Neuron (in vitro differentiated cells): ENCODE measurements at regions not wholly inside any gene's neighbourhood (a gene's known extent, or its start where the extent isn't known, plus 50 kb on each side); places are given as distances from the start of the nearest gene placed in this dataset.

Experiments
- H2AFZ ChIP-seq: one replicate; pipeline ENCODE4 v1.6.1; 2013; ENCODE audit warnings: low read depth, mild to moderate bottlenecking, inconsistent platforms, low read length, moderate library complexity
- H3K27me3 ChIP-seq: one replicate; pipeline ENCODE4 v1.6.1; 2013; ENCODE audit warnings: low read length; ENCODE audit not compliant: insufficient read depth
- H3K36me3 ChIP-seq: one replicate; pipeline ENCODE4 v1.6.1; 2013; ENCODE audit warnings: low read length; ENCODE audit not compliant: insufficient read depth
- H3K4me1 ChIP-seq: one replicate; pipeline ENCODE4 v1.6.1; 2013; ENCODE audit warnings: low read length; ENCODE audit not compliant: insufficient read depth
- H3K4me3 ChIP-seq: 2 replicates; pipeline ENCODE4 v1.5.1; 2013; ENCODE audit warnings: mild to moderate bottlenecking, low read length, moderate library complexity
- H3K9me3 ChIP-seq: one replicate; pipeline ENCODE4 v1.6.1; 2013; ENCODE audit warnings: low read length

DNA sequence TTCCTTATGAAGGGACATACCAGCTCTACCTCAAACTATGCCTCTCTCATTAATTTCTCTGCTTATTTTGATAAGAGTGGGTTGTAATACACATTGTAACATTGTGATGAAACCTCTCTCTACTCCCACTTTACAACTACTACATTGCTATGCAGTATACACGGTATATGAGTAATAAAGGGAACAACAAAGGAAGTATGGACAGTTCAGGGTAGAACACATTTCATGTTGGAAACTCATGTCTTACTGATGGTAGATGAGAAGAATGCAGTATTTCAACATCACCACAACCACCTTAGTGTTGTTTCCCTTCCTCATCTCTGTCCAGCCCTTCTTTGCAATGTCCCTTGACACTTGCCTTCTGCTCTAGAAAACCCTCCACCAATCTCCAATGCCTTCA is 515.9 kb upstream of the CELF4 start:
- Histone ChIP-seq H3K27me3 (no peaks in the 10 kb centered on the region), H3K4me3 (no peak overlapping the region), H3K36me3 (no peaks in the 10 kb centered on the region), H3K4me1 (no peaks in the 10 kb centered on the region), H3K9me3 (no peaks in the 10 kb centered on the region), H2AFZ (no peak overlapping the region)

GRCh38 chr18:38077229-38077628 is 511.6 kb upstream of the CELF4 start:
- H3K27me3 ChIP-seq, result no peaks in the 10 kb centered on the region
- no peak overlapping the region for H3K4me3 ChIP-seq
- no peak overlapping the region for H2AFZ ChIP-seq
- no peaks in the 10 kb centered on the region for H3K9me3 ChIP-seq
- no peaks in the 10 kb centered on the region for H3K36me3 ChIP-seq
- no peaks in the 10 kb centered on the region for H3K4me1 ChIP-seq

GRCh38 chr18:38076346-38077070 is 510.9 kb upstream of the CELF4 start:
- H2AFZ ChIP-seq, result no peak overlapping the region
- no peak overlapping the region for H3K4me3 ChIP-seq
- no peaks in the 10 kb centered on the region for H3K4me1 ChIP-seq
- H3K36me3 ChIP-seq, result no peaks in the 10 kb centered on the region
- no peaks in the 10 kb centered on the region for H3K27me3 ChIP-seq
- H3K9me3 ChIP-seq, result no peaks in the 10 kb centered on the region

GRCh38 chr18:38074298-38074876 is 508.8 kb upstream of the CELF4 start:
- Histone ChIP-seq H3K27me3 (no peaks in the 10 kb centered on the region), H3K9me3 (no peaks in the 10 kb centered on the region), H3K4me3 (no peak overlapping the region), H2AFZ (no peak overlapping the region), H3K36me3 (no peaks in the 10 kb centered on the region), H3K4me1 (no peaks in the 10 kb centered on the region)

DNA sequence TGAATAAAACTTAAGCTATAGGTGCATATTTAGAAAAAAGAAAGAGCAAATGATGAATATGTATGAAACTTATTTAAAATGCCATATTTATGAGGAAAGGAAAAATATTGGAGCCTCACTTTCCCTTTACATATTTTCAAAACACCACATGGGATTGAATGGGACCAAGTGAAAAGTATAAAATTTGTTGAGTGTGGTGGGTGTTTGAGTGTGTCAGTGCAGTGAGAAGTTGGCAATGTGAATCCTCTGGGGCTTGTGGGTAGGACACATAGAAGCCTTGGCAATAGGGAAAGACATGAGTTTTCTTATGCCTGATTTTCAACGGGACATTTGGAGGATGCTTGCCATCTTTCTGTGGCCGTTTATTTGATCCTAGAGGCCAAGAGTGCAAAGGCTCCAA is 502.2 kb upstream of the CELF4 start:
- no peaks in the 10 kb centered on the region for H3K9me3 ChIP-seq
- no peaks in the 10 kb centered on the region for H3K4me1 ChIP-seq
- no peak overlapping the region for H3K4me3 ChIP-seq
- H3K36me3 ChIP-seq, result no peaks in the 10 kb centered on the region
- no peak overlapping the region for H2AFZ ChIP-seq
- no peaks in the 10 kb centered on the region for H3K27me3 ChIP-seq

GRCh38 chr18:38067086-38067485 is 501.5 kb upstream of the CELF4 start:
- H2AFZ ChIP-seq, result no peak overlapping the region
- H3K36me3 ChIP-seq, result no peaks in the 10 kb centered on the region
- no peak overlapping the region for H3K4me3 ChIP-seq
- no peaks in the 10 kb centered on the region for H3K27me3 ChIP-seq
- H3K9me3 ChIP-seq, result no peaks in the 10 kb centered on the region
- H3K4me1 ChIP-seq, result no peaks in the 10 kb centered on the region

GRCh38 chr18:38052879-38053590 is 487.4 kb upstream of the CELF4 start:
- Histone ChIP-seq H3K36me3 (no peaks in the 10 kb centered on the region), H3K27me3 (no peaks in the 10 kb centered on the region), H2AFZ (no peak overlapping the region), H3K4me1 (no peaks in the 10 kb centered on the region), H3K4me3 (no peak overlapping the region), H3K9me3 (no peaks in the 10 kb centered on the region)

GRCh38 chr18:38047820-38048219 is 482.2 kb upstream of the CELF4 start:
- H3K36me3 ChIP-seq, result no peaks in the 10 kb centered on the region
- no peaks in the 10 kb centered on the region for H3K9me3 ChIP-seq
- no peaks in the 10 kb centered on the region for H3K4me1 ChIP-seq
- no peaks in the 10 kb centered on the region for H3K27me3 ChIP-seq
- H3K4me3 ChIP-seq, result no peak overlapping the region
- H2AFZ ChIP-seq, result no peak overlapping the region

DNA sequence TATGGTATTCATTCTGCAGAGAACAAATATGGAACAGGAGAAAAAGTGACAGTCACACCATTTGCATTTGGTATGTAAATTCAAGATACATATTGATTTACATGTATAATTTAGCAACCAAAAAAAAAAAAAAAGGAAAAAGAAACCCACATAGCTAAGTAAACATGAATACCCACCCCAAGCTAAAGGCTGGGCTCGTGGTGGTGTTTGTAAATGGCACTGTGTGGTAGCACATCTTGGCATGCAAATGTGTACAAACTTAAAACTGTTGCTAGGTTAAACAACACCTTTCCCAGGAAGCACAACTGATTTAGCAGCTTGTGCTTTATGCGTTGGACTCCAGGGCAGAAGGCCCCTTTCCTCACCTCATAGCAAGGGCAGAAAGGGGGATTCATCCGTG is 481.1 kb upstream of the CELF4 start:
- no peaks in the 10 kb centered on the region for H3K4me1 ChIP-seq
- H3K9me3 ChIP-seq, result no peaks in the 10 kb centered on the region
- H3K27me3 ChIP-seq, result no peaks in the 10 kb centered on the region
- H3K36me3 ChIP-seq, result no peaks in the 10 kb centered on the region
- no peak overlapping the region for H2AFZ ChIP-seq
- H3K4me3 ChIP-seq, result no peak overlapping the region

DNA sequence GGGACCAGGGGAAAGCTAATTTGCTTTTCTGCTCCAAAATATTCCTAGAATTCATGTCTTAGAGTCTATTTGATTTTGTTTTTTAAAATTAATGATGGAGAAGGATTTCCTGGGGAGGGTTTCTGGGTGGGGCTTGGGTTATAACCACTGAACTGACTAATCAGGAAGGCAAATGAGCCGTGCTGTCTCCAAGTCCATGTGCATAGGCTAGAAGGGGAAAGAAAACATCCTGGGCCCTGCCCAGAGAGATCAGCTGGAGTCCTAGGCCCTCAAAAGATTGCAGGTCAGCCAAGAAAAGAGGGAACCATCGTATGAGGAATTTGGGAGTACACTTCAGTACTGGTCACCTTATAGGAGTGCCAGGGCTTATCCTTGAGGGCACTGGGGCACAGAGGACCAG is 480.2 kb upstream of the CELF4 start:
- no peaks in the 10 kb centered on the region for H3K27me3 ChIP-seq
- no peak overlapping the region for H2AFZ ChIP-seq
- no peak overlapping the region for H3K4me3 ChIP-seq

GRCh38 chr18:38042211-38042890 is 476.8 kb upstream of the CELF4 start:
- Histone ChIP-seq H3K4me1 (no peaks in the 10 kb centered on the region), H3K4me3 (no peak overlapping the region), H3K9me3 (no peaks in the 10 kb centered on the region), H3K36me3 (no peaks in the 10 kb centered on the region), H2AFZ (no peak overlapping the region), H3K27me3 (no peaks in the 10 kb centered on the region)

More for the DNA sequence above, 480.2 kb upstream of the CELF4 start:
- Histone ChIP-seq H3K9me3 (no peaks in the 10 kb centered on the region), H3K36me3 (no peaks in the 10 kb centered on the region), H3K4me1 (no peaks in the 10 kb centered on the region)

DNA sequence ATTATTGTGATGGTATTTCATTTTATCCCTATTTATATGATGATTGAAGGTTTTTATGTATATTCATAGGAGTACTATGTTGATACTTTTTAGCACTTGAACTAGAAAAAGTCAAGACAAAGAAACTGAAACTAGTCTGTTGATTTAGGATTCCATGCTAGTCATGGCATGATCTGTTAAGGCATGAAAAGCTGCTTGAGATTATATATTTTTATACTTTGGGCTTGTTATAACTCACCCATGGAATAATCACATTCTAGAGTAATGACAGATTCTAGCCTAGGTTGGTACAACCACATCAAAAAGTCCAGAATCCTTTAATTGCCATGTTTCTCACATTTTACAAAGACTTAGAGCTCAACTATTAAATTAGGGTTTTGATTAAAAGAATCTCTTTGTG is 472.6 kb upstream of the CELF4 start:
- no peak overlapping the region for H3K4me3 ChIP-seq
- H3K27me3 ChIP-seq, result no peaks in the 10 kb centered on the region
- H2AFZ ChIP-seq, result no peak overlapping the region
- no peaks in the 10 kb centered on the region for H3K9me3 ChIP-seq
- H3K4me1 ChIP-seq, result no peaks in the 10 kb centered on the region
- H3K36me3 ChIP-seq, result no peaks in the 10 kb centered on the region

GRCh38 chr18:38035193-38035592 is 469.6 kb upstream of the CELF4 start:
- Histone ChIP-seq H2AFZ (no peak overlapping the region), H3K4me3 (no peak overlapping the region)

More at GRCh38 chr18:38035193-38035592, 469.6 kb upstream of the CELF4 start:
- Histone ChIP-seq H3K27me3 (no peaks in the 10 kb centered on the region), H3K9me3 (no peaks in the 10 kb centered on the region), H3K36me3 (no peaks in the 10 kb centered on the region), H3K4me1 (no peaks in the 10 kb centered on the region)
